GM21576 (cell line): ENCODE measurements at regions not wholly inside any gene's neighbourhood (a gene's known extent, or its start where the extent isn't known, plus 50 kb on each side); places are given as distances from the start of the nearest gene placed in this dataset.

Experiments used
- ATAC-seq: cut with Tn5 transposase; IDR thresholded peaks from one replicate; pipeline ENCODE4 v1.9.1; 2021; ENCODE audit warnings: mild to moderate bottlenecking, moderate library complexity; ENCODE audit not compliant: unreplicated experiment

- ATAC-seq, result no peak
These were observed 70.0 kb upstream of the ALDH1A3 start for GRCh38 chr15:100809587-100809986.

GRCh38 chr15:100810229-100810628, 69.4 kb upstream of the ALDH1A3 start:
- no peak for ATAC-seq

- no peak for ATAC-seq
These were observed 68.8 kb upstream of the ALDH1A3 start for GRCh38 chr15:100810831-100811230.

- no peak for ATAC-seq
These were observed 66.8 kb upstream of the ALDH1A3 start for GRCh38 chr15:100812802-100813201.

- ATAC-seq, result no peak
These were observed 60.7 kb upstream of the ALDH1A3 start for GRCh38 chr15:100818927-100819326.

- no peak for ATAC-seq
These were observed 59.1 kb upstream of the ALDH1A3 start for GRCh38 chr15:100820528-100820927.

- ATAC-seq, result no peak
These were observed 58.3 kb upstream of the ALDH1A3 start for GRCh38 chr15:100821327-100821726.

- ATAC-seq, result no peak
These were observed 55.4 kb upstream of the ALDH1A3 start for GRCh38 chr15:100824211-100824610.

GRCh38 chr15:100829457-100829856, 50.2 kb upstream of the ALDH1A3 start:
- no peak for ATAC-seq
